Activated T-helper 1 cell treated with anti-CD3 and anti-CD28 coated beads, Interleukin-12 subunit alpha, Interleukin-12 subunit beta, Interleukin-2, Interleukin-4 antibody, amounts not matched to agents 30 ng/mL and 10 ng/mL and 1 ng/mL, durations not matched to agents 14 hours and 24 hours and 36 hours (primary cell): ENCODE measurements at regions not wholly inside any gene's neighbourhood (a gene's known extent, or its start where the extent isn't known, plus 50 kb on each side); places are given as distances from the start of the nearest gene placed in this dataset.

Experiments
- DNase-seq: peaks from one replicate; pipeline ENCODE4 v3.0.0; 2021; ENCODE audit warnings: low spot score
- H3K27ac Mint-ChIP-seq: one replicate; pipeline ENCODE4 v1.8.0; 2021; ENCODE audit warnings: mild to moderate bottlenecking, mixed read lengths
- H3K27me3 Mint-ChIP-seq: one replicate; pipeline ENCODE4 v1.8.0; 2022; ENCODE audit warnings: mild to moderate bottlenecking, moderate library complexity, mixed read lengths; ENCODE audit not compliant: insufficient read depth
- H3K36me3 Mint-ChIP-seq: one replicate; pipeline ENCODE4 v1.8.0; 2021; ENCODE audit warnings: low read depth, mixed read lengths
- H3K4me1 Mint-ChIP-seq: one replicate; pipeline ENCODE4 v1.8.0; 2021; ENCODE audit warnings: low read depth, mixed read lengths
- H3K4me3 Mint-ChIP-seq: one replicate; pipeline ENCODE4 v1.8.0; 2021; ENCODE audit warnings: mild to moderate bottlenecking, moderate library complexity, mixed read lengths
- H3K9me3 Mint-ChIP-seq: one replicate; pipeline ENCODE4 v1.8.0; 2021; ENCODE audit warnings: mixed read lengths
- intact Hi-C: fragments of 100-400 bp; cut with micrococcal nuclease; formaldehyde crosslinking; loops from one replicate; pipeline ENCODE4 v1.15.1; 2024

- no peak overlapping the region for H3K27ac Mint-ChIP-seq
- H3K4me3 Mint-ChIP-seq, result no peak overlapping the region
- no peaks in the 10 kb centered on the region for H3K27me3 Mint-ChIP-seq
- no peaks in the 10 kb centered on the region for H3K9me3 Mint-ChIP-seq
- DNase-seq, result no peak
- intact Hi-C loops, result no loop called here
- no peaks in the 10 kb centered on the region for H3K36me3 Mint-ChIP-seq
- H3K4me1 Mint-ChIP-seq, result no peaks in the 10 kb centered on the region
Measured at GRCh38 chr2:75334076-75334475, 134.8 kb upstream of the TACR1 start.

- no peak overlapping the region for H3K4me3 Mint-ChIP-seq
- H3K36me3 Mint-ChIP-seq, result no peaks in the 10 kb centered on the region
- no peak for DNase-seq
- H3K4me1 Mint-ChIP-seq, result no peaks in the 10 kb centered on the region
- H3K27ac Mint-ChIP-seq, result no peak overlapping the region
- intact Hi-C loops, result no loop called here
- no peaks in the 10 kb centered on the region for H3K9me3 Mint-ChIP-seq
- H3K27me3 Mint-ChIP-seq, result no peaks in the 10 kb centered on the region
Measured at GRCh38 chr2:75333646-75334045, 134.3 kb upstream of the TACR1 start.

- no peak for DNase-seq
- no peaks in the 10 kb centered on the region for H3K4me1 Mint-ChIP-seq
- no peak overlapping the region for H3K4me3 Mint-ChIP-seq
- H3K9me3 Mint-ChIP-seq, result no peaks in the 10 kb centered on the region
- intact Hi-C loops, result no loop called here
- H3K27ac Mint-ChIP-seq, result no peak overlapping the region
- H3K36me3 Mint-ChIP-seq, result no peaks in the 10 kb centered on the region
- H3K27me3 Mint-ChIP-seq, result no peaks in the 10 kb centered on the region
Measured at GRCh38 chr2:75328156-75328555, 128.8 kb upstream of the TACR1 start.

GRCh38 chr2:75327334-75327733 is 128.0 kb upstream of the TACR1 start:
- Mint-ChIP-seq H3K4me1 (no peaks in the 10 kb centered on the region), H3K27ac (no peak overlapping the region), H3K4me3 (no peak overlapping the region), H3K36me3 (no peaks in the 10 kb centered on the region), H3K27me3 (no peaks in the 10 kb centered on the region), H3K9me3 (no peaks in the 10 kb centered on the region)
- intact Hi-C loops, result no loop called here
- DNase-seq, result no peak

- no peak overlapping the region for H3K4me3 Mint-ChIP-seq
- no peaks in the 10 kb centered on the region for H3K9me3 Mint-ChIP-seq
- intact Hi-C loops, result no loop called here
- H3K27ac Mint-ChIP-seq, result no peak overlapping the region
- no peaks in the 10 kb centered on the region for H3K27me3 Mint-ChIP-seq
- no peak for DNase-seq
- no peaks in the 10 kb centered on the region for H3K36me3 Mint-ChIP-seq
- H3K4me1 Mint-ChIP-seq, result no peaks in the 10 kb centered on the region
Measured at GRCh38 chr2:75326645-75327044, 127.3 kb upstream of the TACR1 start.

GRCh38 chr2:75325594-75325993 is 126.3 kb upstream of the TACR1 start:
- Mint-ChIP-seq H3K4me1 (no peaks in the 10 kb centered on the region), H3K27me3 (no peaks in the 10 kb centered on the region), H3K9me3 (no peaks in the 10 kb centered on the region), H3K27ac (no peak overlapping the region), H3K36me3 (no peaks in the 10 kb centered on the region), H3K4me3 (no peak overlapping the region)
- DNase-seq, result no peak
- intact Hi-C loops, result no loop called here

- Mint-ChIP-seq H3K4me3 (no peak overlapping the region), H3K4me1 (no peaks in the 10 kb centered on the region), H3K9me3 (no peaks in the 10 kb centered on the region), H3K27ac (no peak overlapping the region), H3K36me3 (no peaks in the 10 kb centered on the region), H3K27me3 (no peaks in the 10 kb centered on the region)
- DNase-seq, result no peak
- intact Hi-C loops, result no loop called here
Measured at GRCh38 chr2:75324861-75325284, 125.6 kb upstream of the TACR1 start.

- H3K4me3 Mint-ChIP-seq, result no peak overlapping the region
- H3K36me3 Mint-ChIP-seq, result no peaks in the 10 kb centered on the region
- H3K4me1 Mint-ChIP-seq, result no peaks in the 10 kb centered on the region
- no peaks in the 10 kb centered on the region for H3K9me3 Mint-ChIP-seq
- intact Hi-C loops, result no loop called here
- no peak overlapping the region for H3K27ac Mint-ChIP-seq
- DNase-seq, result no peak
- no peaks in the 10 kb centered on the region for H3K27me3 Mint-ChIP-seq
Measured at GRCh38 chr2:75324141-75324540, 124.8 kb upstream of the TACR1 start.

GRCh38 chr2:75321599-75321922 is 122.2 kb upstream of the TACR1 start:
- Mint-ChIP-seq H3K27ac (no peak overlapping the region), H3K36me3 (no peaks in the 10 kb centered on the region), H3K9me3 (no peaks in the 10 kb centered on the region), H3K27me3 (no peaks in the 10 kb centered on the region), H3K4me3 (no peak overlapping the region), H3K4me1 (no peaks in the 10 kb centered on the region)
- DNase-seq, result no peak
- intact Hi-C loops, result no loop called here

- no peak for DNase-seq
- Mint-ChIP-seq H3K27ac (no peak overlapping the region), H3K4me3 (no peak overlapping the region), H3K9me3 (no peaks in the 10 kb centered on the region), H3K36me3 (no peaks in the 10 kb centered on the region), H3K27me3 (no peaks in the 10 kb centered on the region), H3K4me1 (no peaks in the 10 kb centered on the region)
- intact Hi-C loops, result no loop called here
Measured at GRCh38 chr2:75320898-75321598, 121.7 kb upstream of the TACR1 start.

GRCh38 chr2:75319951-75320350 is 120.6 kb upstream of the TACR1 start:
- no peak overlapping the region for H3K4me3 Mint-ChIP-seq
- H3K27ac Mint-ChIP-seq, result no peak overlapping the region
- no peaks in the 10 kb centered on the region for H3K36me3 Mint-ChIP-seq

GRCh38 chr2:75317802-75318201 is 118.5 kb upstream of the TACR1 start:
- H3K27me3 Mint-ChIP-seq, result peaks cover 3% of the 10 kb centered on the region
- no peaks in the 10 kb centered on the region for H3K36me3 Mint-ChIP-seq
- H3K4me1 Mint-ChIP-seq, result no peaks in the 10 kb centered on the region
- DNase-seq, result no peak
- intact Hi-C loops, result no loop called here
- no peak overlapping the region for H3K27ac Mint-ChIP-seq
- H3K4me3 Mint-ChIP-seq, result no peak overlapping the region
- no peaks in the 10 kb centered on the region for H3K9me3 Mint-ChIP-seq

More at GRCh38 chr2:75319951-75320350, 120.6 kb upstream of the TACR1 start:
- Mint-ChIP-seq H3K4me1 (no peaks in the 10 kb centered on the region), H3K27me3 (no peaks in the 10 kb centered on the region), H3K9me3 (no peaks in the 10 kb centered on the region)
- intact Hi-C loops, result no loop called here
- DNase-seq, result no peak

GRCh38 chr2:75317316-75317715 is 118.0 kb upstream of the TACR1 start:
- Mint-ChIP-seq H3K4me1 (no peaks in the 10 kb centered on the region), H3K27me3 (peaks cover 3% of the 10 kb centered on the region), H3K27ac (no peak overlapping the region)

GRCh38 chr2:75315436-75315835 is 116.1 kb upstream of the TACR1 start:
- no peak for DNase-seq
- no peaks in the 10 kb centered on the region for H3K4me1 Mint-ChIP-seq
- H3K9me3 Mint-ChIP-seq, result no peaks in the 10 kb centered on the region
- intact Hi-C loops, result no loop called here
- H3K4me3 Mint-ChIP-seq, result no peak overlapping the region
- no peaks in the 10 kb centered on the region for H3K36me3 Mint-ChIP-seq
- peaks cover 3% of the 10 kb centered on the region for H3K27me3 Mint-ChIP-seq
- no peak overlapping the region for H3K27ac Mint-ChIP-seq

More at GRCh38 chr2:75317316-75317715, 118.0 kb upstream of the TACR1 start:
- intact Hi-C loops, result no loop called here
- Mint-ChIP-seq H3K9me3 (no peaks in the 10 kb centered on the region), H3K36me3 (no peaks in the 10 kb centered on the region), H3K4me3 (no peak overlapping the region)
- no peak for DNase-seq
